Right ventricle myocardium inferior (tissue), 1 donor: ENCODE measurements at regions not wholly inside any gene's neighbourhood (a gene's known extent, or its start where the extent isn't known, plus 50 kb on each side); places are given as distances from the start of the nearest gene placed in this dataset.
A peak's percentile ranks its signal among the peaks of the same experiment; 100 is the strongest.
"Not testable (repeated sequence)": the region's sequence is repeated elsewhere in the genome, so short reads cannot be mapped to it uniquely, and the experiment has no call there.

ENCODE experiments used
- ATAC-seq: fragments of 200-7000 bp; cut with Tn5 transposase; one replicate; pipeline ENCODE4 v1.9.1; 2020; ENCODE audit warnings: mild to moderate bottlenecking, moderate library complexity
- DNase-seq: peaks from one replicate; pipeline ENCODE4 v3.0.0; 2021; ENCODE audit errors: missing footprints
- intact Hi-C: fragments of 100-400 bp; cut with DNase I; formaldehyde crosslinking; loops from one replicate; pipeline ENCODE4 v1.11.0; 2022
- donor health status: DM: no; HTN: yes; CAD: no; lungs with severe emphysema.

- DNase-seq (no peak), ATAC-seq (no peak)
- intact Hi-C loops, result no loop called here
These were observed 101.7 kb downstream of the BMS1 start for GRCh38 chr10:42883993-42884983.

- ATAC-seq, result no peak
- no peak for DNase-seq
- intact Hi-C loops, result no loop called here
These were observed 103.1 kb downstream of the BMS1 start for GRCh38 chr10:42885491-42886270.

- ATAC-seq, result no peak
- no peak for DNase-seq
- intact Hi-C loops, result no loop called here
These were observed 105.3 kb downstream of the BMS1 start for GRCh38 chr10:42887734-42888503.

GRCh38 chr10:42888504-42889095 is 106.0 kb downstream of the BMS1 start:
- intact Hi-C loops, result no loop called here
- DNase-seq (no peak), ATAC-seq (no peak)

GRCh38 chr10:42896735-42897134 is 114.1 kb downstream of the BMS1 start:
- intact Hi-C loops, result no loop called here
- DNase-seq (no peak), ATAC-seq (no peak)

GRCh38 chr10:42898037-42898960 is 115.7 kb downstream of the BMS1 start:
- intact Hi-C loops, result no loop called here
- ATAC-seq, result no peak
- no peak for DNase-seq

- intact Hi-C loops, result no loop called here
- DNase-seq (no peak), ATAC-seq (no peak)
These were observed 116.4 kb downstream of the BMS1 start for GRCh38 chr10:42899036-42899435.

GRCh38 chr10:42900346-42900745 is 117.8 kb downstream of the BMS1 start:
- ATAC-seq, DNase-seq, intact Hi-C loops: not testable (repeated sequence)

- intact Hi-C loops, result no loop called here
- ATAC-seq (no peak), DNase-seq (no peak)
These were observed 128.8 kb downstream of the BMS1 start for GRCh38 chr10:42911359-42911758.

GRCh38 chr10:42916974-42917373 is 134.4 kb downstream of the BMS1 start:
- no peak for DNase-seq
- intact Hi-C loops, result no loop called here
- no peak for ATAC-seq

GRCh38 chr10:42917821-42918220 is 135.2 kb downstream of the BMS1 start:
- DNase-seq (no peak), ATAC-seq (no peak)
- intact Hi-C loops, result no loop called here

GRCh38 chr10:42921951-42922350 is 139.4 kb downstream of the BMS1 start:
- DNase-seq (no peak), ATAC-seq (no peak)
- intact Hi-C loops, result no loop called here

GRCh38 chr10:42924484-42924883 is 141.9 kb downstream of the BMS1 start:
- intact Hi-C loops, result no loop called here
- ATAC-seq, result no peak
- no peak for DNase-seq

GRCh38 chr10:42926843-42927242 is 144.2 kb downstream of the BMS1 start:
- ATAC-seq (peak; percentile 26), DNase-seq (no peak)
- intact Hi-C loops, result no loop called here

- intact Hi-C loops, result no loop called here
- DNase-seq (no peak), ATAC-seq (peak; percentile 19)
These were observed 145.5 kb downstream of the BMS1 start for GRCh38 chr10:42928064-42928463.

- DNase-seq (no peak), ATAC-seq (no peak)
- intact Hi-C loops, result no loop called here
These were observed 146.6 kb downstream of the BMS1 start for GRCh38 chr10:42929236-42929635.

- ATAC-seq (no peak), DNase-seq (no peak)
- intact Hi-C loops, result no loop called here
These were observed 146.9 kb upstream of the RET start for GRCh38 chr10:42929993-42930392.
